K562 (cell line): ENCODE measurements at regions not wholly inside any gene's neighbourhood (a gene's known extent, or its start where the extent isn't known, plus 50 kb on each side); places are given as distances from the start of the nearest gene placed in this dataset.

Source experiments
- ATF7 ChIP-seq: fragments of 450-650 bp; IDR thresholded peaks from 2 replicates; pipeline ENCODE4 v1.7.1; 2014; ENCODE audit warnings: mild to moderate bottlenecking, moderate library complexity
- CSDE1 ChIP-seq, 2 experiments: fragments of 450-650 bp; IDR thresholded peaks; 2 replicates each; pipeline ENCODE4 v1.6.1; 2016; ENCODE audit warnings: mild to moderate bottlenecking in 1 of 2
- MXD1 ChIP-seq: fragments of 250-450 bp; sonication (Bioruptor Pico); IDR thresholded peaks from 2 replicates; pipeline ENCODE4 v1.8.0; 2021; ENCODE audit warnings: borderline replicate concordance, mild to moderate bottlenecking, moderate library complexity; ENCODE audit not compliant: poor library complexity, severe bottlenecking
- XRCC4 ChIP-seq: IDR thresholded peaks from one replicate; pipeline ENCODE4 v1.6.1; 2011; ENCODE audit not compliant: insufficient read depth, insufficient read length; ENCODE audit errors: extremely low read depth
- ZNF184 ChIP-seq: sonication (generic); formaldehyde crosslinking; IDR thresholded peaks from 2 replicates; pipeline ENCODE4 v1.5.0; 2020; ENCODE audit warnings: missing genetic modification reagents
- TF ChIP-seq, protein P1 (sequence below): sonication (generic); formaldehyde crosslinking; IDR thresholded peaks from 2 replicates; pipeline ENCODE4 v1.8.0; 2022; ENCODE audit warnings: missing genetic modification reagents, mild to moderate bottlenecking, moderate library complexity, borderline replicate concordance
- TF ChIP-seq, protein P2 (sequence below): fragments of 250-450 bp; sonication (Bioruptor Pico); IDR thresholded peaks from 2 replicates; pipeline ENCODE4 v1.4.0; 2020

- TF ChIP-seq ZNF184 (CRISPR knock-in tag) (no peak), MXD1 (CRISPR knock-in tag) (no peak), XRCC4 (no peak), CSDE1 (IDR thresholded peaks at IDR 0.05) (no peak), ATF7 (no peak)
- TF ChIP-seq, protein P1, sequence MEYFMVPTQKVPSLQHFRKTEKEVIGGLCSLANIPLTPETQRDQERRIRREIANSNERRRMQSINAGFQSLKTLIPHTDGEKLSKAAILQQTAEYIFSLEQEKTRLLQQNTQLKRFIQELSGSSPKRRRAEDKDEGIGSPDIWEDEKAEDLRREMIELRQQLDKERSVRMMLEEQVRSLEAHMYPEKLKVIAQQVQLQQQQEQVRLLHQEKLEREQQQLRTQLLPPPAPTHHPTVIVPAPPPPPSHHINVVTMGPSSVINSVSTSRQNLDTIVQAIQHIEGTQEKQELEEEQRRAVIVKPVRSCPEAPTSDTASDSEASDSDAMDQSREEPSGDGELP (CRISPR knock-in tag): no peak
- TF ChIP-seq, protein P2, sequence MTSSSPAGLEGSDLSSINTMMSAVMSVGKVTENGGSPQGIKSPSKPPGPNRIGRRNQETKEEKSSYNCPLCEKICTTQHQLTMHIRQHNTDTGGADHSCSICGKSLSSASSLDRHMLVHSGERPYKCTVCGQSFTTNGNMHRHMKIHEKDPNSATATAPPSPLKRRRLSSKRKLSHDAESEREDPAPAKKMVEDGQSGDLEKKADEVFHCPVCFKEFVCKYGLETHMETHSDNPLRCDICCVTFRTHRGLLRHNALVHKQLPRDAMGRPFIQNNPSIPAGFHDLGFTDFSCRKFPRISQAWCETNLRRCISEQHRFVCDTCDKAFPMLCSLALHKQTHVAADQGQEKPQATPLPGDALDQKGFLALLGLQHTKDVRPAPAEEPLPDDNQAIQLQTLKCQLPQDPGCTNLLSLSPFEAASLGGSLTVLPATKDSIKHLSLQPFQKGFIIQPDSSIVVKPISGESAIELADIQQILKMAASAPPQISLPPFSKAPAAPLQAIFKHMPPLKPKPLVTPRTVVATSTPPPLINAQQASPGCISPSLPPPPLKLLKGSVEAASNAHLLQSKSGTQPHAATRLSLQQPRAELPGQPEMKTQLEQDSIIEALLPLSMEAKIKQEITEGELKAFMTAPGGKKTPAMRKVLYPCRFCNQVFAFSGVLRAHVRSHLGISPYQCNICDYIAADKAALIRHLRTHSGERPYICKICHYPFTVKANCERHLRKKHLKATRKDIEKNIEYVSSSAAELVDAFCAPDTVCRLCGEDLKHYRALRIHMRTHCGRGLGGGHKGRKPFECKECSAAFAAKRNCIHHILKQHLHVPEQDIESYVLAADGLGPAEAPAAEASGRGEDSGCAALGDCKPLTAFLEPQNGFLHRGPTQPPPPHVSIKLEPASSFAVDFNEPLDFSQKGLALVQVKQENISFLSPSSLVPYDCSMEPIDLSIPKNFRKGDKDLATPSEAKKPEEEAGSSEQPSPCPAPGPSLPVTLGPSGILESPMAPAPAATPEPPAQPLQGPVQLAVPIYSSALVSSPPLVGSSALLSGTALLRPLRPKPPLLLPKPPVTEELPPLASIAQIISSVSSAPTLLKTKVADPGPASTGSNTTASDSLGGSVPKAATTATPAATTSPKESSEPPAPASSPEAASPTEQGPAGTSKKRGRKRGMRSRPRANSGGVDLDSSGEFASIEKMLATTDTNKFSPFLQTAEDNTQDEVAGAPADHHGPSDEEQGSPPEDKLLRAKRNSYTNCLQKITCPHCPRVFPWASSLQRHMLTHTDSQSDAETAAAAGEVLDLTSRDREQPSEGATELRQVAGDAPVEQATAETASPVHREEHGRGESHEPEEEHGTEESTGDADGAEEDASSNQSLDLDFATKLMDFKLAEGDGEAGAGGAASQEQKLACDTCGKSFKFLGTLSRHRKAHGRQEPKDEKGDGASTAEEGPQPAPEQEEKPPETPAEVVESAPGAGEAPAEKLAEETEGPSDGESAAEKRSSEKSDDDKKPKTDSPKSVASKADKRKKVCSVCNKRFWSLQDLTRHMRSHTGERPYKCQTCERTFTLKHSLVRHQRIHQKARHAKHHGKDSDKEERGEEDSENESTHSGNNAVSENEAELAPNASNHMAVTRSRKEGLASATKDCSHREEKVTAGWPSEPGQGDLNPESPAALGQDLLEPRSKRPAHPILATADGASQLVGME (CRISPR knock-in tag): no peak
Measured at GRCh38 chr3:181999314-181999713, 287.6 kb downstream of the SOX2 start (continued).
